ENCODE measurements at regions not wholly inside any gene's neighbourhood (a gene's known extent, or its start where the extent isn't known, plus 50 kb on each side); places are given as distances from the start of the nearest gene placed in this dataset.
A peak's percentile ranks its signal among the peaks of the same experiment; 100 is the strongest.

DNA sequence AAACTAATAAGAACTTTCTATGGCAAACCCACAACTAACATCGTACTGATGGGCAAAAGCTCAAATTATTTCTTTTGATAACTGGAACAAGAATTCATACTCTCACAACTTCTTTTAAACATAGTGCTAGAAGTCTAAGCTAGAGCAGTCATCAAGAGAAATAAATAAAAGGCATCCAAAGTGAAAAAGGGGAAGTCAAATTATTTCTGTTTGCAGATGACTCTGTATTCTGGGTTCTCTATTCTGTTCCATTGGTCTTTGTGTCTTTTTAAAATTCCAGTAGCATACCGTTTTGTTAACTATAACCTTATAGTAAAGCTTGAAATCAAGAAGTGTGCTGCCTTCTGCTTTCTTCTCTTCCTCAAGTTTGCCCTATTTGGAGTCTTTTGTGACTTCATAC, 1215.9 kb downstream of the UQCRFS1 start:
- H3K4me1 ChIP-seq (ENCODE audit: insufficient read depth, low read length) = no peaks in the 10 kb centered on the region
- H3K9me3 Mint-ChIP-seq = peaks cover 0 to 4% (median 1%) of the 10 kb centered on the region in 5 donors
- H3K36me3 Mint-ChIP-seq = peaks cover 0 to 4% (median 0%) of the 10 kb centered on the region in 3 donors
- no peak overlapping the region for H3K27ac ChIP-seq (ENCODE audit: low read depth, low read length)
- H3K4me3 Mint-ChIP-seq = no peak overlapping the region
- H3K27ac Mint-ChIP-seq = no peak overlapping the region
- H3K4me3 ChIP-seq (ENCODE audit: low read length) = no peak overlapping the region
- H3K9me3 ChIP-seq (ENCODE audit: low read length) = no peaks in the 10 kb centered on the region
- no peak for DNase-seq
- no peaks in the 10 kb centered on the region for H3K27me3 ChIP-seq (ENCODE audit: insufficient read depth, low read length, poor library complexity, severe bottlenecking)
- H3K4me1 Mint-ChIP-seq = no peaks in the 10 kb centered on the region
- ChIA-PET POLR2A (no interaction called here), CTCF (no interaction called here)
- no peaks in the 10 kb centered on the region for H3K27me3 Mint-ChIP-seq
- H3K36me3 ChIP-seq (ENCODE audit: insufficient read depth, low read length) = no peaks in the 10 kb centered on the region

DNA sequence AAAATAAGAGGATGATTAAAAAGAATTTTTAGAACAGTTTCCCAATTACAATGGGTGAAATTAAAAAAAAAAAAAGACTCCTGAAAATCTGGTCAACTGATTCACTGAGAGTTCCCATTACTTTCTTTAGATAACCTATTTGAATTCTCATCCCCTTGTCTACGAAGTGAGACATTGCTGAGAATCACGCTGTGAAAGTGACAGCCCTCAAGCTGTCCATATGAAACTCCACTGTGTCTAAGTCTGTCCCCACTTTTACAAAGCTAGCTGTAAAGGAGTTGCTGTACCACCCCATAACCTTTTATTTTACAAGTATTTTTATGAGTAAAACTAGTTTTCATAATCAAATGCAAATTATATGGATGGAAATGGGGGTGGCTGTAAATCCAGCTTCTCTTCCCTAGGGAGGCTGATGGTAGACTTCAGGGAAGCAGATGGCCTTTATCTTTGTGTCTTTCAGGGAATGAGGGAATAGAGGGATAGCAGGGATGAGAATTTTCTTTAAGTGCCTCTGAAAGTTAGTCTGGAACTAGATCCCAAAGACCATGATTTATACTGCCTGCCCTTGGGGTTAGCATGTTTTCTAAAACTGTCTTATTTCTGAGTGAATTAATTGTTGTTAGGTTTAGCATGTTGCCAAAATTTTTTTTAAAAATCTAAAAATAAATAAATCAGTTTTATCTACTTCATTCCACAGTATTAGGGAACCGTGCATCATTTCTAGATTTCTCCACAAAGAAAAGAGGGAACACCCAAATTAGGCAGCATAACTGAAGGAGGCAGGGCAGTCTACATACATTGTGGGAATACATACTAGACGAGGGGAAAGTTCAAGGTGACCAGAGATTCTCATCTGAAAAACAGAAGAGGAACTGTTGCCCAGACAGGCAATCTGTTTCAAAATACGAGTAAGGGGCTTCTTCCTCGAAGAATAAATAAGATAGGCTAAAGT, 1219.1 kb downstream of the UQCRFS1 start:
- no peak overlapping the region for H3K4me3 Mint-ChIP-seq
- no peaks in the 10 kb centered on the region for H3K9me3 ChIP-seq (ENCODE audit: low read length)
- no peaks in the 10 kb centered on the region for H3K4me1 Mint-ChIP-seq
- H3K9me3 Mint-ChIP-seq = no peaks in the 10 kb centered on the region
- no peak overlapping the region for H3K4me3 ChIP-seq (ENCODE audit: low read length)
- H3K27me3 Mint-ChIP-seq = peaks cover 0 to 4% of the 10 kb centered on the region in 2 donors
- no peak for DNase-seq
- ChIA-PET CTCF (no interaction called here), POLR2A (no interaction called here)
- no peaks in the 10 kb centered on the region for H3K4me1 ChIP-seq (ENCODE audit: insufficient read depth, low read length)
- H3K27ac Mint-ChIP-seq = no peak overlapping the region
- H3K36me3 Mint-ChIP-seq = no peaks in the 10 kb centered on the region
- no peak overlapping the region for H3K27ac ChIP-seq (ENCODE audit: low read depth, low read length)
- H3K36me3 ChIP-seq (ENCODE audit: insufficient read depth, low read length) = no peaks in the 10 kb centered on the region
- H3K27me3 ChIP-seq (ENCODE audit: insufficient read depth, low read length, poor library complexity, severe bottlenecking) = no peaks in the 10 kb centered on the region

DNA sequence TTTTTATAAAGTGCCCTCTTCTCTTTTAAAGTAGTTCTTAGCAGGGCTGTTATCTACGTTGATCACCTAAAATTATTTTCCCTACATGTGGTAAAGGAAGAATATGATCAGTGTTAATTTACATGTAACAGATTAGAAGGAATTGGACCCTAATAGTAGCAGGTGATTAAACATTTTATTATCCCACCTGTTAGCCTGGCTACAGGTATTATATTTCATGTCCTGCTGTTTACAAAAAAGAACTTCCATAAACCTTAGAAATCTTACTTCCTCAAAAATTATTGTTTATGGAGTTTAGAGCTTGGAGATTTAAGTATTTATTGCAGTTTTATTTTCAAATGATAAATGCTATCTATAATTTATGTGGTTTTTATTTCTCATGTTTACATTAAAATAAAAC, 1226.7 kb downstream of the UQCRFS1 start:
- no peaks in the 10 kb centered on the region for H3K36me3 Mint-ChIP-seq
- no peaks in the 10 kb centered on the region for H3K9me3 Mint-ChIP-seq
- H3K4me3 Mint-ChIP-seq = no peak overlapping the region
- H3K4me1 Mint-ChIP-seq = no peaks in the 10 kb centered on the region
- Histone ChIP-seq H3K27ac (ENCODE audit: low read depth, low read length) (no peak overlapping the region), H3K4me1 (ENCODE audit: insufficient read depth, low read length) (no peaks in the 10 kb centered on the region), H3K4me3 (ENCODE audit: low read length) (no peak overlapping the region), H3K9me3 (ENCODE audit: low read length) (no peaks in the 10 kb centered on the region), H3K36me3 (ENCODE audit: insufficient read depth, low read length) (no peaks in the 10 kb centered on the region), H3K27me3 (ENCODE audit: insufficient read depth, low read length, poor library complexity, severe bottlenecking) (no peaks in the 10 kb centered on the region)
- peaks cover 0 to 4% of the 10 kb centered on the region in 2 donors for H3K27me3 Mint-ChIP-seq
- ChIA-PET POLR2A (no interaction called here), CTCF (no interaction called here)
- DNase-seq = no peak
- no peak overlapping the region for H3K27ac Mint-ChIP-seq

DNA sequence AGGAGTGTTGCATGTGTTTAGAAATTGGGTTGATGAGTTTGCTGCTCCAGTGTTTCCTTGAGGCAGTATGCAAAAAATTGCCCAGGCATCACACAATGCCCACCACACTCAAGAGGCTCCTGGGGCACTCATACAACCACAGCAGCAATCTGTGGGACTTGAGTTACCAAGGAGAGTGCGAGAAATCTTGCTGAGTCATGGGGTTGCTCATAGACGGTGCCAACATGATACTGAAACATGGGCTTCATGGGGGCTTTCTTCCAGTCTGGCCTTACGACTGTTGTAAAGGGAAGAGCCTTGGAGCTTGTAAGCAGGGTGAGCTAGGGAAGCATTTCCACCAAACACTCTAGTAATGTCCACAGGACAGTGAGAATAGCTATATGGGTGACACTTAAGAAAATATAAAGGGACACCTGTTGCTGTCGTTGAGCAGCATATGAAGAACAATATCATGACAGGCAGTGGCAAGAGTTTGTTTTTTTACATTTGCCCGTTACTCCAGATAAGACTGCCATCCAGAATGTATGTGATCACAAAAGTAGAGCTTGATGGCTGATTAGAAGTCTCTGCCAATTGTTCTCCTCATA, 1237.4 kb downstream of the UQCRFS1 start:
- H3K27me3 ChIP-seq (ENCODE audit: insufficient read depth, low read length, poor library complexity, severe bottlenecking) = no peaks in the 10 kb centered on the region
- no peak overlapping the region for H3K4me3 ChIP-seq (ENCODE audit: low read length)
- no peaks in the 10 kb centered on the region for H3K36me3 ChIP-seq (ENCODE audit: insufficient read depth, low read length)
- Mint-ChIP-seq H3K4me1 (no peaks in the 10 kb centered on the region), H3K27ac (peak overlapping the region in 1 of 8 donors; percentile 62), H3K27me3 (peaks cover 0 to 3% of the 10 kb centered on the region in 2 donors), H3K4me3 (no peak overlapping the region), H3K36me3 (no peaks in the 10 kb centered on the region), H3K9me3 (peaks cover 0 to 9% (median 0%) of the 10 kb centered on the region in 5 donors)
- DNase-seq = no peak
- no peak overlapping the region for H3K27ac ChIP-seq (ENCODE audit: low read depth, low read length)
- H3K9me3 ChIP-seq (ENCODE audit: low read length) = no peaks in the 10 kb centered on the region
- no peaks in the 10 kb centered on the region for H3K4me1 ChIP-seq (ENCODE audit: insufficient read depth, low read length)
- ChIA-PET CTCF (interaction anchor here (1.5 kb wide), 1 partner anchor 9 kb away, joined by 4 read pairs; no protein-coding TSS in a partner anchor), POLR2A (no interaction called here)

- Histone ChIP-seq H3K27ac (ENCODE audit: low read depth, low read length) (no peak overlapping the region), H3K36me3 (ENCODE audit: insufficient read depth, low read length) (no peaks in the 10 kb centered on the region), H3K27me3 (ENCODE audit: insufficient read depth, low read length, poor library complexity, severe bottlenecking) (no peaks in the 10 kb centered on the region), H3K9me3 (ENCODE audit: low read length) (no peaks in the 10 kb centered on the region), H3K4me1 (ENCODE audit: insufficient read depth, low read length) (no peaks in the 10 kb centered on the region), H3K4me3 (ENCODE audit: low read length) (no peak overlapping the region)
- ChIA-PET POLR2A (no interaction called here), CTCF (no interaction called here)
- peaks cover 0 to 3% of the 10 kb centered on the region in 2 donors for H3K27me3 Mint-ChIP-seq
- DNase-seq = no peak
- peaks cover 0 to 9% (median 0%) of the 10 kb centered on the region in 5 donors for H3K9me3 Mint-ChIP-seq
- no peak overlapping the region for H3K27ac Mint-ChIP-seq
- no peaks in the 10 kb centered on the region for H3K36me3 Mint-ChIP-seq
- no peak overlapping the region for H3K4me3 Mint-ChIP-seq
- H3K4me1 Mint-ChIP-seq = no peaks in the 10 kb centered on the region
Measured at GRCh38 chr19:27974082-27974513, 1238.9 kb downstream of the UQCRFS1 start.

- POLR2A ChIA-PET = no interaction called here
- CTCF ChIA-PET = no interaction called here
- DNase-seq = no peak
- Mint-ChIP-seq H3K4me1 (no peaks in the 10 kb centered on the region), H3K4me3 (no peak overlapping the region), H3K9me3 (peaks cover 0 to 2% (median 0%) of the 10 kb centered on the region in 5 donors), H3K27me3 (peaks cover 0 to 3% of the 10 kb centered on the region in 2 donors), H3K36me3 (no peaks in the 10 kb centered on the region), H3K27ac (peak overlapping the region in 1 of 8 donors; percentile 28)
- Histone ChIP-seq H3K27ac (ENCODE audit: low read depth, low read length) (no peak overlapping the region), H3K9me3 (ENCODE audit: low read length) (no peaks in the 10 kb centered on the region), H3K36me3 (ENCODE audit: insufficient read depth, low read length) (no peaks in the 10 kb centered on the region), H3K27me3 (ENCODE audit: insufficient read depth, low read length, poor library complexity, severe bottlenecking) (no peaks in the 10 kb centered on the region), H3K4me1 (ENCODE audit: insufficient read depth, low read length) (no peaks in the 10 kb centered on the region), H3K4me3 (ENCODE audit: low read length) (no peak overlapping the region)
Measured at GRCh38 chr19:27972291-27973040, 1240.5 kb downstream of the UQCRFS1 start.

DNA sequence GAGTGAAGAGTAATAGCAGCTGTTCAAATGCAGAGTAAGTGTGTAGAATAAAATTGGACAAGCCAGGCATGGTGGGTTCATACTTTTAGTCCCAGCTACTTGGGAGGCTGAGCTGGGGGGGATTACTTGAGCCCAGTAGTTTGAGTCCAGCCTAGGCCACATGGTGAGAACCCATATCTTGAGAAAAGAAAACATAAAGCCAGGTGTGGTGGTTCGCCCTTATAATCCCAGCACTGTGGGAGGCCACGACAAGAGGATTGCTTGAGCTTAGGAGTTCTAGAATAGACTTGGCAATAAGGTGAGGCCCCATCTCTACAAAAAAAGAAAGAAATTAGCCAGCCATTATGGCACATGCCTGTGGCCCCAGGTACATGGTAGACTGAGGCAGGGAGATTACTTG, 1241.1 kb downstream of the UQCRFS1 start:
- Histone ChIP-seq H3K4me1 (ENCODE audit: insufficient read depth, low read length) (no peaks in the 10 kb centered on the region), H3K9me3 (ENCODE audit: low read length) (no peaks in the 10 kb centered on the region), H3K27ac (ENCODE audit: low read depth, low read length) (no peak overlapping the region), H3K27me3 (ENCODE audit: insufficient read depth, low read length, poor library complexity, severe bottlenecking) (no peaks in the 10 kb centered on the region), H3K36me3 (ENCODE audit: insufficient read depth, low read length) (no peaks in the 10 kb centered on the region), H3K4me3 (ENCODE audit: low read length) (no peak overlapping the region)
- Mint-ChIP-seq H3K27ac (no peak overlapping the region), H3K27me3 (peaks cover 0 to 3% of the 10 kb centered on the region in 2 donors), H3K9me3 (peaks cover 0 to 2% (median 0%) of the 10 kb centered on the region in 5 donors), H3K36me3 (no peaks in the 10 kb centered on the region), H3K4me1 (no peaks in the 10 kb centered on the region), H3K4me3 (no peak overlapping the region)
- POLR2A ChIA-PET = no interaction called here
- CTCF ChIA-PET = no interaction called here
- DNase-seq = no peak

DNA sequence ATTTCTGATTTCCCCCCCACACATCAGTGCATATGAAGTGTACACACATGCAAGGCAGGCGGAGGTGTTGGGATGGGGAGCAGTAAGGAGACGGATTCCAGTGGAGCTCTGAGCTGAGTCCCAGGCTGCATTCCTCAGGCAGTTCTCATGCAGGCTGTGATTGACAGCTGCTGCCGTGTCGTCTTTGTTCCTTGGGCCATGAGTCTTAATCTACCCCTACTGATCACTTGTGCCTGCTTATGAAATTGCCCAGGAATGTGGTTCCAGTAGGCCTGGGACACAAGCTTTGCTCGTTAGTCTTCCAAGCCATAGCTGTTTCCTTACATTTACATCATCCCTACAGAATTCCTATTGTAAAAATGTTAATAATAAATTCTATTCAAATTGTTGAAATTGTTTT, 1241.9 kb downstream of the UQCRFS1 start:
- Mint-ChIP-seq H3K27ac (no peak overlapping the region), H3K27me3 (peaks cover 0 to 3% of the 10 kb centered on the region in 2 donors), H3K36me3 (no peaks in the 10 kb centered on the region), H3K4me3 (no peak overlapping the region), H3K4me1 (no peaks in the 10 kb centered on the region), H3K9me3 (peaks cover 0 to 2% (median 0%) of the 10 kb centered on the region in 5 donors)
- Histone ChIP-seq H3K4me3 (ENCODE audit: low read length) (no peak overlapping the region), H3K36me3 (ENCODE audit: insufficient read depth, low read length) (no peaks in the 10 kb centered on the region), H3K9me3 (ENCODE audit: low read length) (no peaks in the 10 kb centered on the region), H3K4me1 (ENCODE audit: insufficient read depth, low read length) (no peaks in the 10 kb centered on the region), H3K27ac (ENCODE audit: low read depth, low read length) (no peak overlapping the region), H3K27me3 (ENCODE audit: insufficient read depth, low read length, poor library complexity, severe bottlenecking) (no peaks in the 10 kb centered on the region)
- ChIA-PET POLR2A (no interaction called here), CTCF (no interaction called here)
- no peak for DNase-seq

All from CD8-positive, alpha-beta memory T cell (primary cell).